Fibroblast of lung (primary cell): ENCODE measurements at regions not wholly inside any gene's neighbourhood (a gene's known extent, or its start where the extent isn't known, plus 50 kb on each side); places are given as distances from the start of the nearest gene placed in this dataset.

Source experiments
- DNase-seq, 2 donors: peaks; one replicate each; pipeline versions ENCODE4 v3.0.0 to v3.0.0-alpha.2; 2010; ENCODE audit warnings: low read depth in 2 of 2
- H2AFZ ChIP-seq: 2 replicates; pipeline ENCODE4 v1.5.1; 2012; ENCODE audit warnings: low read length, control low read depth, inconsistent platforms
- H3K27ac ChIP-seq: 2 replicates; pipeline ENCODE4 v1.5.1; 2011; ENCODE audit warnings: low read length, control low read depth; ENCODE audit not compliant: insufficient read depth
- H3K27me3 ChIP-seq: 2 replicates; pipeline ENCODE4 v1.5.1; 2011; ENCODE audit warnings: mild to moderate bottlenecking, low read length; ENCODE audit not compliant: control insufficient read depth, insufficient read depth
- H3K36me3 ChIP-seq: 2 replicates; pipeline ENCODE4 v1.5.1; 2011; ENCODE audit warnings: low read length; ENCODE audit not compliant: control insufficient read depth, insufficient read depth
- H3K4me1 ChIP-seq: 2 replicates; pipeline ENCODE4 v1.5.1; 2011; ENCODE audit warnings: low read length; ENCODE audit not compliant: control insufficient read depth, insufficient read depth; ENCODE audit errors: extremely low read depth
- H3K4me2 ChIP-seq: 2 replicates; pipeline ENCODE4 v1.5.1; 2011; ENCODE audit warnings: low read length, control low read depth; ENCODE audit not compliant: insufficient read depth; ENCODE audit errors: extremely low read depth
- H3K4me3 ChIP-seq, 4 experiments: fragments of 200-600 bp in 1 of 4; sonication (generic) in 1 of 4; replicated peaks in 1 of 4; 2 replicates each; pipeline ENCODE4 v1.5.1; 2011 to 2016; ENCODE audit warnings: low read length in 4 of 4, low read depth in 3 of 4, mild to moderate bottlenecking in 3 of 4, control low read depth in 2 of 4, inconsistent platforms in 1 of 4, mixed read lengths in 1 of 4; ENCODE audit not compliant: insufficient read depth in 1 of 4; ENCODE audit errors: control extremely low read depth in 1 of 4
- H3K79me2 ChIP-seq: 2 replicates; pipeline ENCODE4 v1.5.1; 2012; ENCODE audit warnings: mild to moderate bottlenecking, low read length, inconsistent platforms; ENCODE audit not compliant: control insufficient read depth, insufficient read depth
- H3K9ac ChIP-seq: 2 replicates; pipeline ENCODE4 v1.5.1; 2011; ENCODE audit warnings: mild to moderate bottlenecking, low read length, control low read depth; ENCODE audit not compliant: insufficient read depth
- H3K9me3 ChIP-seq: 2 replicates; pipeline ENCODE4 v1.5.1; 2012; ENCODE audit warnings: low read depth, low read length; ENCODE audit not compliant: control insufficient read depth, insufficient read depth
- H4K20me1 ChIP-seq: 2 replicates; pipeline ENCODE4 v1.5.1; 2011; ENCODE audit warnings: low read length; ENCODE audit not compliant: control insufficient read depth, insufficient read depth; ENCODE audit errors: extremely low read depth
- EZH2 ChIP-seq: IDR thresholded peaks from 2 replicates; pipeline ENCODE4 v1.5.1; 2012; ENCODE audit warnings: low read length, control low read depth, mild to moderate bottlenecking; ENCODE audit errors: missing control alignments
- TF ChIP-seq, protein P1 (sequence below), 2 donors: IDR thresholded peaks in 1 of 2; conservative IDR thresholded peaks in 1 of 2; 1 replicate in 1 of 2; 2 replicates in 1 of 2; pipeline ENCODE4 v1.5.1; 2011 to 2012; ENCODE audit warnings: low read length in 2 of 2, control low read depth in 1 of 2, inconsistent platforms in 1 of 2, low read depth in 1 of 2, mild to moderate bottlenecking in 1 of 2

DNA sequence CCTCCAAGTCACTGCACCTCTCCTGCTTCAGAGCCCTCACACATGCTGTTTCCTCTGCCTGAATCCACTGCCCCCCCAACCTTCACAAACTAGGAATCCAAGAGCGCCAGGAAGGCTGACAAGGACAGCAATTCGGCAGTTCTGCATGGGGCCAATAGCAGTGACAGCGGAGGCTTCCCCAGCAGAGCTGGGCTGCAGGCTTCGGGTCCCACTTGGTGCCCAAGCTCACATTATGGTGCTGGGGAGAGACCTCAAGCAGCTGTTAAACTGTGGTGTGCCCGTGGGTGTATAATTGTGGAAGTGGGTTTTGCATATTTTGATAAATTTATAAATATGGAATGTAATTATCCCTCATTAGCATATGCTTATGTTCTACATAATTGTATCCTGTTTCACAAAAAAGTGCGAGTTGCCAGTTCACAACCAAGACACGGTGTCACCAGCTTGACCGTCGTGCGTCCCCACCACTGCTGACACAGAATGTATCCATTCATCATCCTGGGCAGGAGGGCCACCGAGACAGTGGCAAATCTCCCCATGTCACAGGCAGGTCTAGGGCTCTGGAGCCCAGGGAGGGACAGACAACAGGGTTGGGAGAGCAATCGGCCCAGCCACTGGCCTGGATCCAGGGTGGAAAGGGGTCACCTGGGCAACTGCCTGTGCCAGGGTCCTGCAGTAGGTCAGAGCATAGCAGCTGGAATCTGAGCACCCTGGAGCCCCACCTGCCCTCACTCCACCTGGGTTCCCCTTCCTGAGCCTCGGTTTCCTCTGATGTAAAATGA lies 81.6 kb downstream of the MATN1 start:
- no peak for DNase-seq
- no peak overlapping the region for H2AFZ ChIP-seq
- no peak overlapping the region for H3K4me2 ChIP-seq
- H3K9me3 ChIP-seq, result no peaks in the 10 kb centered on the region
- no peak overlapping the region for H3K4me3 ChIP-seq
- H3K27ac ChIP-seq, result no peak overlapping the region
- H3K9ac ChIP-seq, result no peak overlapping the region
- TF ChIP-seq, protein P1, sequence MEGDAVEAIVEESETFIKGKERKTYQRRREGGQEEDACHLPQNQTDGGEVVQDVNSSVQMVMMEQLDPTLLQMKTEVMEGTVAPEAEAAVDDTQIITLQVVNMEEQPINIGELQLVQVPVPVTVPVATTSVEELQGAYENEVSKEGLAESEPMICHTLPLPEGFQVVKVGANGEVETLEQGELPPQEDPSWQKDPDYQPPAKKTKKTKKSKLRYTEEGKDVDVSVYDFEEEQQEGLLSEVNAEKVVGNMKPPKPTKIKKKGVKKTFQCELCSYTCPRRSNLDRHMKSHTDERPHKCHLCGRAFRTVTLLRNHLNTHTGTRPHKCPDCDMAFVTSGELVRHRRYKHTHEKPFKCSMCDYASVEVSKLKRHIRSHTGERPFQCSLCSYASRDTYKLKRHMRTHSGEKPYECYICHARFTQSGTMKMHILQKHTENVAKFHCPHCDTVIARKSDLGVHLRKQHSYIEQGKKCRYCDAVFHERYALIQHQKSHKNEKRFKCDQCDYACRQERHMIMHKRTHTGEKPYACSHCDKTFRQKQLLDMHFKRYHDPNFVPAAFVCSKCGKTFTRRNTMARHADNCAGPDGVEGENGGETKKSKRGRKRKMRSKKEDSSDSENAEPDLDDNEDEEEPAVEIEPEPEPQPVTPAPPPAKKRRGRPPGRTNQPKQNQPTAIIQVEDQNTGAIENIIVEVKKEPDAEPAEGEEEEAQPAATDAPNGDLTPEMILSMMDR (conservative IDR thresholded peaks at IDR 0.05 in 1 of 2, IDR thresholded peaks at IDR 0.05 in 1 of 2; ENCODE audit: low read depth in 1 of 2, low read length in 2 of 2), result no peak
- TF ChIP-seq EZH2, result no peak
- no peaks in the 10 kb centered on the region for H3K27me3 ChIP-seq
- H3K4me1 ChIP-seq, result no peaks in the 10 kb centered on the region
- no peaks in the 10 kb centered on the region for H4K20me1 ChIP-seq
- H3K79me2 ChIP-seq, result no peaks in the 10 kb centered on the region
- no peaks in the 10 kb centered on the region for H3K36me3 ChIP-seq

DNA sequence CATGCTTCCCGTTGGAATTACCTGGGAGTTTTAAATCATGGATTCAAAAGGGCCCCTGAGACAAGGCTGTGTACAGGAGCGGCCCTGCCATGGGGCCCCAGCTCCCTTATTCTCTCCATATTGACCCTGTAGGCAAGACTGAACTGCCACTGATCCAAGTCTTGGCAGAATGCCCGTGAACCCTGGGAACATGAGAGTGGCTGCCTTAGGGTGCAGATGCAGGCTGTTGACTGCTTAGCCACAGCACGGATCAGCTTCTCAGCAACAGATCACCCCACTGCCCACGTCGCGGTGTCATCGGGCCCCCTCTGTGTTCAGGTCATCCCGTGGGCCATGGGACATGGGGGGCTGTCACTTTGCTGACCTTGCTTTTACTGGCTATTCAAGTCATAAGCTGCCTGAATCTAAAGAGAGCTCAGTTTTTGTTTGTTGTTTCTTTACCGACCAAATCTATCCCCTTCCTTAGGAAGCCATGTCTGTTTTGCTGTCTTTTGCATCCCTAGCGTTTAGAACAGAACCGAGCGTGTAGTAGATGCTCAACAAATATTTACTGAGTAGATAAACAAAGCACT lies 83.4 kb downstream of the MATN1 start:
- Histone ChIP-seq H3K9ac (no peak overlapping the region), H3K4me2 (no peak overlapping the region), H3K9me3 (no peaks in the 10 kb centered on the region), H2AFZ (no peak overlapping the region), H3K36me3 (no peaks in the 10 kb centered on the region), H3K79me2 (no peaks in the 10 kb centered on the region), H3K4me3 (no peak overlapping the region), H3K4me1 (no peaks in the 10 kb centered on the region), H4K20me1 (no peaks in the 10 kb centered on the region), H3K27ac (no peak overlapping the region), H3K27me3 (no peaks in the 10 kb centered on the region)
- no peak for DNase-seq
- no peak for TF ChIP-seq EZH2
- TF ChIP-seq, protein P1 (conservative IDR thresholded peaks at IDR 0.05 in 1 of 2, IDR thresholded peaks at IDR 0.05 in 1 of 2; ENCODE audit: low read depth in 1 of 2, low read length in 2 of 2), result no peak

DNA sequence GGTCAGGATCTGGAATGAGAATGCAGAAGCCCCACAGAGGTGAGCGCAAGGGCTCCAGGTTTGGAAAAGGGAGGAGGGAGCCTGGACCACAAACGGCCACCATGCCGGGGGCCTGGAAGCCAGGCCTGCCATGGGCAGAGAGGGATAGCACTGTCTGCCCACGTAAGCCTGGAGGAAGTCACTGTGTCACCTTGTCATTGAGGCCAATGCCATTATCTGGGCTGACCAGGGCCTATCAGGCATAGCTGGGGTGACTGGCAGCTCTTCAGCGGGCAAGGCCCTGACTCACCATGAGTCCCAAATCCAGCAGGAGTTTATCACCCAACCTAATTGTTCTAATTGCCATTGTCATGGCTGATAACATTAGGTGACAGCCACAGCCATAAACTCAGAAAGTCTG lies 84.6 kb downstream of the MATN1 start:
- H2AFZ ChIP-seq, result no peak overlapping the region
- no peaks in the 10 kb centered on the region for H3K36me3 ChIP-seq
- H3K9me3 ChIP-seq, result no peaks in the 10 kb centered on the region
- TF ChIP-seq, protein P1 (conservative IDR thresholded peaks at IDR 0.05 in 1 of 2, IDR thresholded peaks at IDR 0.05 in 1 of 2; ENCODE audit: low read depth in 1 of 2, low read length in 2 of 2), result no peak
- no peak for TF ChIP-seq EZH2
- H3K27ac ChIP-seq, result no peak overlapping the region
- H4K20me1 ChIP-seq, result no peaks in the 10 kb centered on the region
- no peaks in the 10 kb centered on the region for H3K79me2 ChIP-seq
- no peak for DNase-seq
- no peaks in the 10 kb centered on the region for H3K4me1 ChIP-seq
- H3K27me3 ChIP-seq, result no peaks in the 10 kb centered on the region
- no peak overlapping the region for H3K4me3 ChIP-seq
- H3K4me2 ChIP-seq, result no peak overlapping the region
- no peak overlapping the region for H3K9ac ChIP-seq
